Astrocyte of the hippocampus (primary cell): ENCODE measurements at regions not wholly inside any gene's neighbourhood (a gene's known extent, or its start where the extent isn't known, plus 50 kb on each side); places are given as distances from the start of the nearest gene placed in this dataset.

Experiments used
- DNase-seq: peaks from one replicate; pipeline ENCODE4 v3.0.0; 2011; ENCODE audit warnings: low read depth, low spot score

DNA sequence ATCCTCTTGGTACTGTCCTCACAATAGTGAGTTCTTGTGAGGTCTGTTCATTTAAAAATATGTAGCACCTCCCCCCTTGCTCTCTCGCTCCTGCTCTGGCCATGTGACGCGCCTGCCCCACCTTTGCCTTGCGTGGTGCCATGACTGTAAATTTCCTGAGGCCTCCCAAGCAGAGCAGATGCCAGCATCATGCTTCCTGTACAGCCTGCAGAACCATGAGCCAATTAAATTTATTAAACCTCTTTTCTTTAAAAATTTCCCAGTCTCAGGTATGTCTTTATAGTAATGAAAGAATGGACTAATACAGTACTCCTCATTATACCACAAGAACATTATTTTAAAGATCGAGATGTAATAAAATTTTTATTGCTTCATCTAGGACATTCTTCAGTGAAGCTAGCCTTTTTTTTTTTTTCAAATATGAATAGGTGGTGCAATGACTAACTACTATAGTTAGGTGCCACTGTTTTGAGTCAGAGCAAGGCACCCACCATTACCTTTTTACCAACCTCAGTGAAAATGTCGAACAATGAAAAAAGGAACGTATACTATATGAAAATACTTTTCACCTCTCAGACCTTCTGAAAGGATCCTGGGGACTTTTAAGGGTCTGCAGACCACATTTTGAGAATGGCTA lies 191.1 kb upstream of the SGK1 start:
- no peak for DNase-seq

DNA sequence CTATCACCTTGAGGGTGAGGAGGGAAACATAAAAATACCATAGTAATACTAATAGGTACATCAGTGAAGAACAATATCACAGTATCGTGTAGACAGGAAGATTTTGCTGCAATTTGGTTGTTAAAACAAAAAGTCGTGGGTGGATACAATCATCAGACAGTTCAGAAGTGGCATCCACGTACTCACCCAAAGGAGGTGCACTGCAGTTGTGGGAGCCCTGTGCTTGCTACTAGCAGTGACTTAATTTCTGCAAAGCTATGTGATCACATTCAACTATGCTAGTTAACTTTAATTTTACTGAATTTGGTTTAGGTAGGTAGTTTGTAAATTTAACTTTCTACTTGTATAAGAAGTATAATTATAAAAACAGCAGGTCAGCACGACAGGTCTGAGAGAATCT lies 188.2 kb upstream of the SGK1 start:
- no peak for DNase-seq

DNA sequence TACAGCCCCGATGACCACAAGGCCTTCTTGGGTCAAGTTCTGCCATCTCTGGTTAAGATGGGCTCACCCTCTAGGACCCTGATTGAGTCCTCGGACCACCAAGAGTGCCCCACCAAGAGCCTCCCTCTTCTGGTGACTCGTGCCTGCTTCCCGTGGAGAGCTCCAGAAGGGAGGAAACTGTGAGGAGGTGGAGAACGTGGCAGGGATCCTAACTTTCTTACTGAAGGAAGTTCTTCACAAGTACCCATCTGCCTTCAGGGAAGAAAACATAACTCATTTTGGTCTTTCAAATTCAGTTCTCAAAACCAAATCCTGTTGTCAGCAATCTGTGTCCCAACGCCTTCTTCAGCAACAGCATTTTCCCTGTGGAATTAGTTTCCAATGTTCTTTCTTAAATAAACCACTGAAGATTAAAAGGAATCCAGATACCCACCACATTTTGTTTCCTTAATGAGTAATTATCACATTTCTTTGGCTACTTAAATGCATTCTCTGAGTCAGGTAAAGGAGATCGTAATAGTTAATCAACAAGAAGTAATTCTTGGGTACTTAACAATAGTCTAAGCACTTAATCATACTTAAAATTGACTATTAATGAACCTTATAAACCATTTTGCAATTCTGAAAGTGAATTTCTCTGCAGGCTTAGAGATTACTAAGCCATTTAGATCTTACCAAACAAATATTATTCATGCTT lies 185.8 kb upstream of the SGK1 start:
- peak; percentile 36 for DNase-seq

DNA sequence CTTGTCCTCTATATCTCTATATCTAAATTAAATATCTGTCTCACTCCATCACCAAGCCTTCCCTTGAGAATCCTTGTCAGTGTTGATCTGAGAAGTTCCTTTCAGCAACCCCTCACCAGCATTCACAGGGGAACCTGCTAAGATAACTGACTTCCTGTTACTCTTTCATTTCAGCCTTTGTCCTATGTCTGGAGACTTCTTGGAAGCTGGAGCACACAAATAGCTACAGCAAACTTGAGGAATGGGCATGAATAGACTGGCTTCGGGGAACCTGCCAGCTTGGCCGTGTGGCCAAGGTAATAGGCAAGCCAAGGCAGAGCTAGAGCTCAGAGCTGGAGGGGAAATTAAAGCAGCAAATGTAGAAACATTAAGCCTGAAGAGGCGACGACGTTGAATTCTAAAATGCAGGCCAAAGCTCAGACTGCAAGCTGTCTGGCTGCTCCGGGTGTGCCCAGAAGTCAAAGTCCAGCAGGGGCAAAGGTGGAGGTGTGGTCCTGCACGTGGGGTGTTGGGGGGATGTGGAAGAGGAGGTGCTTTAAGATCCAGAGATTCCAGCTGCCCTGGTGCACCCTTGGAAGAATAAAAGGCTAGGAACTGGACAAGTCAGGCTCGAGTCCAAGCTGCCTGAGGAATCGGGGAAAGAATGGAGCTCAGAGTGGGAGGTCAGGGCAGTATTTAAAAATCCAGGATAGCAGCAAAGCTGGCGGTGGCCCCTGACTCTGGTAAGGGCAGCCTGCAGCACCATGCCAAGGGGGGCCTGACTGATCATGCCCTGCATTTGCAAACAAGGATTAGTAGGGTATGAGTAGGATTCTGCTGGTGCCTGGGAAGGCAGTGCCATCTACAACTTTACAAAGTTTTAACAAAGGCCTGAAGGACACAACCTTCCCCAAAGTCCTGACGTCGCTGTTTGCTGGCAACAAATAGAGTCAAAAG lies 185.0 kb upstream of the SGK1 start:
- peak; percentile 15 for DNase-seq

DNA sequence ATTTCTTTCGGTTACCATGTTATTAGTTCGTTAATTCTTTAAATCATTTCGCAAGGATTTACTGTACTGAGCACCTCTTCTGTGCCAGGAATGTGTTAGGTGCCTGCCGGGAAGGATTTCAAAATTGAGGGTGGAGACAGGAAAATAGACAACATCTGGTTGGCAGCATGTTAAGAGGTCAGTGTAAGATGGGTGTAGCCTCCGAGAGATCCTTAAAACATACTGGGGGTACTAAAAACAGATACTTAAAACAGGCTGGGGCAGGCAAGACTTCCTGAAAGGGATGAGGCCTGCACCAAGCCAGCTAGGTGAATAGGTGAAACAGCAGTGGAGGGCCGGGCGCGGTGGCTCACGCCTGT lies 178.0 kb upstream of the SGK1 start:
- DNase-seq = no peak

DNA sequence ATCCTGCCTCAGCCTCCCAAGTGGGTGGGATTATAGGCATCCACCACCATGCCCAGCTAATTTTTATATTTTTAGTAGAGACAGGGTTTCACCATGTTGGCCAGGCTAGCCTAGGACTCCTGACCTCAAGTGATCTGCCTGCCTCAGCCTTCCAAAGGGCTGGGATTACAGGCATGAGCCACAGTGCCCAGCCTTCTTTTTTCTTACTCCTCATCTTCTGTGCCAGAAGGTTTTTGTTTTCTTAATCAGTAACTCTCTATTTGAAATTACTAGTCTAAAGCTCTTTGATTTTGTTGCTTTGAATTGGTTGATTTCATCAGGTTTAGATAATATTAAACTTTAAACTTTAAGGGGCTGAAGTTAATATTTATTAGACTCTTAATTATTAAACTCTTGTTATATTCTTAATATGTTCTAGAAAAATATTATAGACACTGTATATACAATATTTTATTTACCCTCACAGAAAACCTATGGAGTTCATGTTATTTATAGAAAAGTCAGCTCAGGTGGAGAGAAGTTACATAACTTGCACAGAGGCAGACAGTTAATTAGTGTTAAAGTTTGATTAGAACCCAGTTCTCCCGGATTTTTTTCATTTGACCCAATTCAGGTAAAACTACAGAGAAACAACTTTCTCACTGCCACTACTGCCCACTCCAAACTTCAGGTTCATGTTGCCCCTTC lies 177.4 kb upstream of the SGK1 start:
- DNase-seq = no peak

DNA sequence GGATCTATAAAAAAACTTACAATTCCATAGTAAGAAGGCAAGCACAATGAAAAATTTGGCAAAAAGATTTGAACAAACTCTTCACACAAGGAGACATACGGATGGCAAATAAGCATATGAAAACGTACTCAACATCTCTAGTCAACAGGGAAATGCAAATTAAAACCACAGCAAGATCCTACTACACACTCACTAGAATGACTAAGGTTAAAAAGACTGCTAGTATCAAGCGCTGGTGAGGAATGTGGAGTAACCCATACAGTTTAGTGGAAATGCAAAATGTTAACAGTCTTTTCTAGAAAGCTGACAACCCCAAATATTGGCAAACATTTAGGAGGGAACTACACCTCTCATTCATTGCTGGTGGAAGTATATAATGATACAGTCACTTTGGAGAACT lies 175.9 kb upstream of the SGK1 start:
- DNase-seq = no peak

DNA sequence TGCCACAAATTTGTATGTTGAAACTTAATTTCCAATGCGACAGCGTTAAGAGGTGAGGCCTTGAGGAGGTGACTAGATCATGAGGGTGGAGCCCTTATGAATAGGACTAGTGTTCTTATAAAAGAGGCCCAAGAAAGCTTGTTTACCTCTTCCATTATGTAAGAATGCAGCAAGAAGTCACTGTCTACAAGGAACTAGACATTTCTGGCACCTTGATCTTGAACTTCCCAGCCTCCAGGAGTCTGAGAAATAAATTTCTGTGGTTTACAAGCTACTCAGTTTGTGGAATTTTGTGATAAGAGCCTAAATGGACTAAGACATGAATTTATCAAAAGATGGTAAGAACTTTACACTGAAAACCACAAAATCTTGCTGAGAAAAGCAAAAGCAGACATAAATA lies 173.6 kb upstream of the SGK1 start:
- peak; percentile 65 for DNase-seq

DNA sequence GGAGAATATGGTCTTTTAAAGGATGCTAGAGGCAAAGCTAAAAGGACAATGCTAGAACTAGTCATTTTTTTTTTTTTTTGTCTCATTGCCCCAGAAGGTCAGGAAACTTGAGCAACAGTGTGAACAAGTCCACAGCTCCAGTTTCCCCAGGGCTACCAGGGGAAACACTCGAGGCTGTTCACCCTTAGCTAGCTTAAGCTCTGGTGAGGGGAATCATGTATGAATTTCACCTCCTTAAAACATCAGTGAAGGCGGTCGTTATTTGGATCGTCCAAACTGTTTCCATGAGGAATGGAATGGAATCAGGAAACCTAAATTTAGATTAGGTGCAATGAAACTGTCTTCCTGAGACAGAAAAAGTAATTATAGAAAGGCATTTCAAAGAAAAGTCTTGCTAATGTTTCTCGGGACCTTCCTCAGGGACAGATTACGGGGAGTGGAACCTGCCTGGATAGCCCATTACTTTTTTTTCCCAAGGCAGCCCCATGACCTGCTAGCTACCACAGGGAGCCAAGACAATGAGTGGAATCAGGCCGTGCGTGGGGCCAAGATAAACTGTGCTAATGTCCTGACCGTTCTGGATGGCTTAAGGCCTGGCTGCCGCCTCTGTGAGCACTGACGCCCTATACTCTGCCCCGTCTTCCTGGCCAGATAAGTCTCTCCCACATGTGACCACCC lies 164.8 kb upstream of the SGK1 start:
- DNase-seq = peak; percentile 48

DNA sequence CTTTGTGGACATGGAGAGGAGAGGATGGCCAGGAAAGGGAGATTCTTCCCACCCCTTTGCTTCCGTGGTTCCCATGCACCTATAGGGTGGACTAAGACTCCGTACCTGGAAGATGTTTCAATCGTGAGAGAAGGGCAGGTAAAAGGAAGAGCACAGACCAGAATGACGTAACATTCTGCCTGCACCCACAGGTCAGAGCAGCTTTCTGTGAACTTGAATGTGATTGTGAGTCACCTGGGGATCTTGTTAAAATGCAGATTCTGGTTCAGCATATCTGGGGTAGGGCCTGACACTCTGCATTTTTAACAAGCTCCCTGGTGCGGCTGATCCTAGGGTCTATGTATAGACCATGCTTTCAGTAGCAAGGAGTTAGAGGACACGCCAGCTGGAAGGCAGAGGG lies 164.1 kb upstream of the SGK1 start:
- DNase-seq = no peak

DNA sequence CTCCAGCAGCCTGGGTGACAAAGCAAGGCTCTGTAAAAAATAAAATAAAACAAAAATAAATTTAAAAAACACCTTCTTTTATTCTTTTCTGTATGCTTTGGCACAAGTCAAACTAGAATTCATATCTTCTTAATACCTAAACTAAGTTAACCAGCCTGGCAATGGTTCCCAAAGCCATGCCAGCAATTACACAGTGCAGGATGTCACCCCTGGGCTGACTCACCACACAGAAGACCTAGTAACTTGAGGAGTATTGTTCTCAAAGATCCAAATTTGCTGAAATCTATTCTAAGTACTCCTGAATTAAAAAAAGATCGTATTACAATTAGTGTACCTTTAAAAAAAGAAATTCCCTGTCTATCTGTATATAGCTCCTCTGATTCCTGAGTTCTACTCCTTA lies 162.7 kb upstream of the SGK1 start:
- peak; percentile 63 for DNase-seq

DNA sequence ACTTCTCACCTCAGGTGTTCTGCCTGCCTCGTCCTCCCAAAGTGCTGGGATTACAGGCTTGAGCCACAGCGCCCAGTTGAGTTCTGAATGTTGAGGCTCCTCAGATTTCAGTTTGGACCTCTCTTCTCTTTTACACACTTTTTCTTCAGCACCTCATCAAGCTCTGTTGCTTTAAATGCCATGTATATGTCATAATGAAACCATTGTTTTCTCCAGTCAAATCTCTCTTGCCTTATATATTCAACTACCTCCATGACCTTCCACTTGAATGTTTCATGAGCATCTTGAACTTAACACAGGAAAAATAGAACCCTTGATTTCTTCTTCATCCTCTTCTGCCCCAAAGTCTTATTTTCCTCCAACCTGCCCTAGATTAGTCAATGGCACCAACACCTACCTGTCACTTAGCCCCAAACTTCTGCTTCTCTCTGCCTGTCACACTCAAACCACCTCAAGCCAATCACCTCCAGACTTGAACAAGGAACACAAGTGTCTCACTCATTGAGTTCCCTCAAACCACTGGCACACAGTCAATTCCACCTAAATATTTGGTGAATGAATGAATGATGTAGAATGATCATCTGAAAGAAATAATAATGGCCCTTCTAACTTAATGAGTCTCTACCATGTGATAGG lies 161.0 kb upstream of the SGK1 start:
- DNase-seq = no peak

DNA sequence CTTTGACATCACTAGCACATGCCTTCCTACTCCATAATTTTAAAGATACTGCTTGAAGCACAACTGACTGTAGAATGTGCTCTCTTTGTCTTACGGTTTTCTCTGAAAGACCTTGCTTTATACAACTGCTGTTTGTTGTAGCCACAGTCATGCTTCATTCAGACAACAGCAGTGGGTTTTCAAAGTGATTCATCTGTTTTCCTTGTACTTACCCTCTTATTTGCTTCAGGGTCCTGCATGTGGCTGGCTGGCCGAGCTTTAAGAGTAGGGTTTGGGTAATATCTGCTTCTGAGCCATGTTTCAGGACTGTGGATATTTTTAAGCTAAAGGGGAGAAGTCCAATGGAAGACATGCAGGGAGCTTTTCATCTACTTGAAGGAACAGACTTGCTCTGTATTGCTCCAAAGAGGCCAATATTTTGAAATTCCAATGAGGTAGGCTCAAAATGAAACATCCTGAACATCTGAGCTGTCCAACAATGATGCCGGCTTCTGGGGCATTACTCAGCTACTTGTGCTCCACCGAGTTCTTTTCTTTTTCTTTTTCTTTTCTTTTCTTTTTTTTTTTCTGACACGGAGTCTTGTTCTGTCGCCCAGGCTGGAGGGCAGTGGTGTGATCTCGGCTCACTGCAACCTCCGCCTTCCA lies 160.2 kb upstream of the SGK1 start:
- peak; percentile 75 for DNase-seq

DNA sequence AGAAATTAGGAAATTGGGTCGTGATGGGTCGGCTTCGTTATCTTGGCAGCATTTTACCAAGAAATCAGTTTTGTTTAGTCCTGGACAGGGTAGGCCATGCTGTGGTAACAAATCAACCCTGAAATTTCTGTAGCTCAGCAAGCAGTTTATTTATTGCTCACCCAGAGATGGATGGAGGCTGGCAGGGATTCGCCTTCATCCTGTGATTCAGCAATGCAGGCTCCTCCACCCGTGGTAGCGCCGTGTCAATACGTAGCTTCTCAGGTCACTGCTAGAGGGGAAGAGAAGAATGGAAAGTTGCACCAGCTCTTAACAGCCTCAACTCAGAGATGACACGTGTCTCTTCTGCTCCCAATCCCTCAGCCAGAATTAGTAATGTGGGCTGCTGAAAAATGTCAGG lies 157.0 kb upstream of the SGK1 start:
- no peak for DNase-seq

DNA sequence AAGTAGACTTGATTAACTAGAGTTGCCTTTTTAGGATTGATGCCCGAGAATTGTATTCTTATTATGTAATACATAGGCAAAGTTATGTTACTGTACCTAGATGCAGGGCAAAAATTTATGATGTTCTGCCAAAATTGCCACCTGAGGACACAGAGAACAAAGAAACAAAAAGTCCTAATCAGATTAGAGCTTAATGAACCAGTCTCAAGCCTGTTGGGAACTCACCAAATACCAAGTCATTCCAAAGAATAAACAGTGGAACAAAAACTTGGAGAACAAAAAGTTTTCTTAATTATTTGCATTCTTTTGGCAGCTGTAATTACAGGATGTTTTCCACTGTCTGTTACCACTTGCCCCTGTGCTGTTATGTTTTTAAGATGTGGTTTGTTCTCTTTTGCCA lies 154.7 kb upstream of the SGK1 start:
- no peak for DNase-seq

DNA sequence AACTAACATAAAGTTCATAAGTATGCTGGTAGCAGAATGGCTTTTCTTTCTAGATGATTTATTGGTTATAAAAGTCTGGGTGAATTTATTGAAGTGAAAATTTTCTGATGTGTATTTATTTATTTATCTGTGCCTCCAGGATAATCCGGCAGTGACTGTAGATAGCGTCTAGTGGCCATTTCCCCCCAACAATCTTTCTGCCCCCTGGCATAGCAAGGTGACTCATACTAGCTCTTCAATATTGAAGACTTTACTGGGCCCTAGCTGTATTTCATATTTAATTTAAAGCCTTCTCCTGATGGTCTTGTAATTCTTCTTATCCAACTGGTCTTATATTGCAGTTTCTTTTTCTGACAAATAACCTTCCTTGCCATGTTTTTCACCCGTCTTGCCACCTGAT lies 154.1 kb upstream of the SGK1 start:
- no peak for DNase-seq

DNA sequence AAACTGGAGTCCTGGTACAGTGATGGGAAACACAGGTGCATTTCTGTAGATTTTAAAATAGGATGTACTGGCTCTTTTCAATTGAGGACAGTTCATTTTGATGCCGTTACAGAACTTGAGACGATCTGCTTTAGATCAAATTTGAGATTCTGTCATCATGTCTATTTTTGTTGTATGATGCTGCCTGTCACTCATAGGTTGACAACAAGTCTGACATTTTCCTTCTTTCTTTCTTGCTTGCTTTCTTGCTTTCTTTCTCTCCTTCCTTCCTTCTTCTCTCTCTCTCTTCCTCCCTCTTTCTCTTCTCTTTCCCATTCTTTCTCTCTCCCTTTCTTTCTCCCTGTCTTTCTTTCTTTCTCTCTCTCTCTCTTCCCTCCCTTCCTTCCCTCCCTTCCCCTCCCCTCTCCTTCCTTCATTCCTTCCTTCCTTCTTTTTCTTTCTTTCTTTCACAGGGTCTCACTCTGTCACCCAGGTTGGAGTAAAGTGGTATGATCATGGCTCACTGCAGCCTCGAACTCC lies 152.6 kb upstream of the SGK1 start:
- no peak for DNase-seq

DNA sequence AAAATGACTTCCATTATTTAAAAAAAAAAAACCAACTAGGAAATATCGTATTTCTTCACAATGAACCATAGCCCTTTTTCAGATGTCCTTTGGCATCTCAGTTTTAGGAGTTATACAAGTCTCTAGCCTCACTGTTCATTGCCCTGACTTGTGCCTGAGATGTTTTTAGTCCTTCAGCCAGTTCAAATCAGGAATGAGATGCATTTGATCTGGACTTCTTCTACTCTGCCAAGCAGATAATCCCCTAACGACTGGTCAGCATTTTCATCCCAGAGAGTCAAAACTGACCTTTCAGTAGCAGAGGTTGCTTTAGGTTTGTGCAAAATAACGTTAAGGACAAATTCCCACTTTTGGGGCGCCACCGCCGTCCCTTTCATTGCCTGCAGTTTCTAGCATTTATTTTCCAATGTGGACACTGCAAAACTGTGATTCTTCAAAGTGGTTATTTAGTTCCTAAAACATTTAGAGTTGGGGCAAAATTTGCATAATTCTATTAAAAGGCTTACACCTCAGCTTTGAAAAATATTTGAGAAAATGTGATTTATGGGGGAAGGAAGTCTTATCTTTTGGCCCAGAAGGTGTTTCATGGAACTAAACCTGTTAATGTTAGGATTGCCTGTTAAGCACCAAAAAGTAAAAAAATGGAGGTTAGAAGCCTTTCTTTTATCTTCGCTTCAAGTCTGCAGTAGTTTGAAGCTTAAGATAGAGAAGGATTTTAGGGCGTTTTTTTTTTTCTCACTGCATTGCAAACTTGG lies 152.0 kb upstream of the SGK1 start:
- DNase-seq = no peak

DNA sequence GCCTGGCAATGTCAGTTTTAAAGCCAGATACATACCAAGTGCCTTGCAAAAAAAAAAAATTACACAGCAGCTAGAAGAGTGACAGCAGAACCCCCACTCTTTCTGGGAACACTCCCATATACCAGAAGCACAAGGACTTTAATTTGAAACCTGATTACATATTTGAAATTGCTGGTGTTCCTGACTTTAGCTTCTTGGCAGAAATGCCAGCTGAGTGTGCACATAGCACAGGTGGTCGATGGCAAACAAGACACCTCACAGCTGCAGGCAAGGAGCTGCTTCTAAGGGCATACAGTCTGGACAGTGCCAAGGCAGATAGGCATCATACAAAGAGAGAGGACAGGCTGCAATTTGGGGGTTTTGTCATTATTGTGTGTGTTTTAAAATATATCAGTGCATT lies 150.7 kb upstream of the SGK1 start:
- peak; percentile 37 for DNase-seq

DNA sequence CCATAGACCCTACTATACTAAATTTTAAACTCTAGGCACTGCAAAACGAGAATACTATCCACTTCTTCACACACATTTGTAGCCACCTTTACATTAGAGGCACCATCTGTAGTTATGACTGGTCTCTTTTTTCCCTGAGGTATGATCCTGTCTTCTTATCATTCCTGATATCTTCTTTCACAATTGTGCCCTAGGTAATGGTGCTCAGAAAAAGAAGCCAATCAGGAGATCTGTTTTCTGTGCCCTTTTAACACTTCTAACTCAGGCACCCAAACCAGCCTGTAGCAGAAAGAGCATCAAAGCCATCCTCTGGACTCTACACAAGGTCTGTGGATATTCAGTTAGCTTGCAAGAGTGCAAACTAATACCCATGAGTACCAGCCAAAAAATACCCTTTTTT lies 149.7 kb upstream of the SGK1 start:
- no peak for DNase-seq
